Breast epithelium (tissue), 4 donors: ENCODE measurements at regions not wholly inside any gene's neighbourhood (a gene's known extent, or its start where the extent isn't known, plus 50 kb on each side); places are given as distances from the start of the nearest gene placed in this dataset.

Experiments
- DNase-seq, 2 donors: peaks; one replicate each; pipeline ENCODE4 v3.0.0-alpha.2; 2019; ENCODE audit warnings: low spot score in 2 of 2
- H3K27ac ChIP-seq, 2 donors: fragments of 200-600 bp; sonication (generic) in 1 of 2; one replicate each; pipeline ENCODE4 v1.5.1; 2016 to 2019; ENCODE audit warnings: mild to moderate bottlenecking in 1 of 2
- H3K27me3 ChIP-seq, 2 donors: fragments of 200-600 bp; sonication (generic) in 1 of 2; one replicate each; pipeline versions ENCODE4 v1.5.1 to v1.6.0; 2017 to 2019; ENCODE audit warnings: control low read depth in 1 of 2, mild to moderate bottlenecking in 1 of 2
- H3K36me3 ChIP-seq: fragments of 200-600 bp; one replicate; pipeline ENCODE4 v1.5.1; 2019
- H3K4me1 ChIP-seq, 2 donors: fragments of 200-600 bp; sonication (generic); one replicate each; pipeline ENCODE4 v1.5.1; 2016 to 2019; ENCODE audit warnings: control low read depth in 1 of 2
- H3K4me3 ChIP-seq, 3 donors: fragments of 200-600 bp; sonication (generic); 1 replicate in 2 of 3; 2 replicates in 1 of 3; pipeline ENCODE4 v1.5.1; 2016 to 2019; ENCODE audit warnings: mild to moderate bottlenecking in 3 of 3, moderate library complexity in 2 of 3
- H3K9me3 ChIP-seq, 2 donors: fragments of 200-600 bp; sonication (generic) in 1 of 2; one replicate each; pipeline ENCODE4 v1.5.1; 2016 to 2019; ENCODE audit warnings: control low read depth in 1 of 2
- CTCF ChIP-seq, 3 donors: fragments of 450-650 bp; IDR thresholded peaks; one replicate each; pipeline ENCODE4 v1.5.1; 2016 to 2017; ENCODE audit warnings: antibody characterized with exemption in 3 of 3, mild to moderate bottlenecking in 3 of 3, moderate library complexity in 3 of 3
- POLR2A ChIP-seq: fragments of 450-650 bp; IDR thresholded peaks from one replicate; pipeline ENCODE4 v1.6.1; 2016; ENCODE audit warnings: antibody characterized with exemption, mild to moderate bottlenecking, moderate library complexity
- POLR2AphosphoS5 ChIP-seq, 3 donors: sonication (generic); formaldehyde crosslinking; IDR thresholded peaks; one replicate each; pipeline ENCODE4 v1.6.1; 2017; ENCODE audit warnings: antibody characterized with exemption in 3 of 3
- intact Hi-C: fragments of 100-400 bp; cut with DNase I; formaldehyde crosslinking; loops from one replicate; pipeline ENCODE4 v1.15.1; 2023; ENCODE audit warnings: low total_unique reads

GRCh38 chrX:107507744-107508117 is 58.3 kb downstream of the FRMPD3 start:
- no peak for TF ChIP-seq POLR2A
- no peak for TF ChIP-seq POLR2AphosphoS5 (IDR thresholded peaks at IDR 0.05)
- no peak for TF ChIP-seq CTCF (IDR thresholded peaks at IDR 0.05)
- H3K36me3 ChIP-seq = no peaks in the 10 kb centered on the region
- H3K27ac ChIP-seq = no peak overlapping the region
- H3K27me3 ChIP-seq = peaks cover 0 to 89% of the 10 kb centered on the region in 2 donors
- H3K4me3 ChIP-seq = no peak overlapping the region
- H3K9me3 ChIP-seq = peaks cover 0 to 19% of the 10 kb centered on the region in 2 donors
- DNase-seq = no peak
- no peaks in the 10 kb centered on the region for H3K4me1 ChIP-seq
- intact Hi-C loops = no loop called here

GRCh38 chrX:107508925-107509324 is 59.5 kb downstream of the FRMPD3 start:
- peaks cover 0 to 87% of the 10 kb centered on the region in 2 donors for H3K27me3 ChIP-seq
- TF ChIP-seq POLR2A (no peak), POLR2AphosphoS5 (IDR thresholded peaks at IDR 0.05) (no peak), CTCF (IDR thresholded peaks at IDR 0.05) (no peak)

GRCh38 chrX:107514944-107515343 is 65.5 kb downstream of the FRMPD3 start:
- TF ChIP-seq POLR2AphosphoS5 (IDR thresholded peaks at IDR 0.05) (no peak), CTCF (IDR thresholded peaks at IDR 0.05) (no peak), POLR2A (no peak)
- Histone ChIP-seq H3K27ac (no peak overlapping the region), H3K4me3 (no peak overlapping the region), H3K27me3 (peaks cover 0 to 60% of the 10 kb centered on the region in 2 donors), H3K36me3 (no peaks in the 10 kb centered on the region), H3K9me3 (no peaks in the 10 kb centered on the region), H3K4me1 (no peaks in the 10 kb centered on the region)
- intact Hi-C loops = no loop called here
- DNase-seq = no peak

More at GRCh38 chrX:107508925-107509324, 59.5 kb downstream of the FRMPD3 start:
- no peak for DNase-seq
- intact Hi-C loops = no loop called here
- no peak overlapping the region for H3K27ac ChIP-seq
- H3K4me3 ChIP-seq = no peak overlapping the region
- H3K36me3 ChIP-seq = no peaks in the 10 kb centered on the region
- H3K4me1 ChIP-seq = no peaks in the 10 kb centered on the region
- peaks cover 0 to 19% of the 10 kb centered on the region in 2 donors for H3K9me3 ChIP-seq

- no peak for TF ChIP-seq POLR2AphosphoS5 (IDR thresholded peaks at IDR 0.05)
- TF ChIP-seq CTCF (IDR thresholded peaks at IDR 0.05) = no peak
- TF ChIP-seq POLR2A = no peak
- Histone ChIP-seq H3K4me3 (no peak overlapping the region), H3K27ac (no peak overlapping the region), H3K27me3 (peaks cover 0 to 71% of the 10 kb centered on the region in 2 donors), H3K36me3 (no peaks in the 10 kb centered on the region), H3K9me3 (no peaks in the 10 kb centered on the region), H3K4me1 (no peaks in the 10 kb centered on the region)
- no peak for DNase-seq
- intact Hi-C loops = no loop called here
Observed at GRCh38 chrX:107521877-107522586, 72.6 kb downstream of the FRMPD3 start.

GRCh38 chrX:107522901-107523300 is 73.4 kb downstream of the FRMPD3 start:
- peaks cover 0 to 73% of the 10 kb centered on the region in 2 donors for H3K27me3 ChIP-seq
- H3K27ac ChIP-seq = no peak overlapping the region
- no peaks in the 10 kb centered on the region for H3K36me3 ChIP-seq
- intact Hi-C loops = no loop called here
- no peak overlapping the region for H3K4me3 ChIP-seq
- H3K9me3 ChIP-seq = no peaks in the 10 kb centered on the region
- no peaks in the 10 kb centered on the region for H3K4me1 ChIP-seq
- no peak for DNase-seq
- TF ChIP-seq POLR2A (no peak), POLR2AphosphoS5 (IDR thresholded peaks at IDR 0.05) (no peak), CTCF (IDR thresholded peaks at IDR 0.05) (no peak)
